Globus pallidus (tissue), 1 donor: ENCODE measurements at regions not wholly inside any gene's neighbourhood (a gene's known extent, or its start where the extent isn't known, plus 50 kb on each side); places are given as distances from the start of the nearest gene placed in this dataset.

Source experiments
- DNase-seq: peaks from one replicate; pipeline ENCODE4 v3.0.0-alpha.2; 2015; ENCODE audit warnings: low spot score

DNA sequence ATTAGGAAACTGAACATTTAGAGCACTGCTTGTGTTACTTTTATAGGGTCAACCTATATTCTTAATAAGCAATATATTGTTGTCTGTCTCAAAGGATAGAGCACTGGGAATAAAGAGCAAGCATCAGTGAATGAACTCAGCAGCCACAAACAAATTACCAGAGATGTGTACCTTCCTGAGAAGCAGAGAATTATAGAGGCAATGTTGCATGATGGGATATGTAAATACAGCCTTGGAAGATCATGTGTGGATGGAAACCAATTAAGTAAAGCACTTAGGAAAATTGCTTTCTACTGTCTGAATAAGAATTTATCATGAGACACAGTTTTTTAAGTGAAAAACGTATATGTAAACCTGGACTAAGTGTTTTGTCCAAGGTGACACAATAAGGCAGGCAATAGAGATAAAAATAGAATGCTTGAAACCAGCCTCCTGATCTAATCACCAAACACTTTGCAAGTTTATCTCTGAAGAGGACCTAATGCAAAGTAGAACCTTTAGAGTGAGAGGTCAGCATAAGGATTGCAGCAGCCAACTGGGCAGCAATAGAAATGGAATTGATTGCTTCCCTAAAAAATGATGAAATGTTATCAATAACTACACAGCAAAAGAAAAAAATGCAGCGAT is 848.0 kb downstream of the TUSC7 start:
- DNase-seq, result no peak

DNA sequence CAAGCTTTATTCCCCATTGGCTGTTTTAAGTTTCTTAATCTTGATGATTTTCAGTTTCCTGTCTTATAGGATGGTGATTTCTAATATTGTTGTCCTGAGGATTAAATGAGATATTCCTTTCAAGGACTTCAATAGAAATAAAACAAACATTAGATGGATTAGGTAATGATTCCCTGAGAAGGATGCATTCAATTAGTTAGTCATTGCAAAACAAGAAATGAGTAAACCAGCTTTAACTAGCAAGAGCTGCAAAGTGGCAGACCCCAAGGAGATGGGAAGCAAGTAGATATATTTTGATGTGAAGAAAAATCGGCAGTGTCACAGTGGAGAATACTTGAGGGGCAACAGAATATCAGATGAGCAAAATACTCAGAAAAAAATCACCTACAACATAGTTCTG is 849.1 kb downstream of the TUSC7 start:
- no peak for DNase-seq

DNA sequence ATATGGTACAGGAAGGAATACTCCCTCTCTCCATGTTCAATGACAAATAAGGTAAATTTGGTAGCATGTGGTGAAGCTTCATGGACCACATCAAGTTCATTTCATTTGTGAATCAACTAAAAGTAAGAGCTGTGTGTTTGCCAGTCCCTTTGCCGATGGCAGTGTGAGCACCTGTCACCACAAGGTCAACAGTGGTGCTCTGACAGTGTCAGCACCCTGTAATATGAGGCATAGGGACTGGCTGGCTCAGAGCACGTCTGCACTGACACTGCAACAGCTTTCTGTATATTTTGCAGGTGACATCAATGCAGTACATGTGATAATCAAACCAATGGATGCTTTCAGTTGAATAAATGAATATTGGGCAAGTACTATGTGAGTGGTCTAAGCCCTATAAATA is 852.4 kb downstream of the TUSC7 start:
- no peak for DNase-seq

DNA sequence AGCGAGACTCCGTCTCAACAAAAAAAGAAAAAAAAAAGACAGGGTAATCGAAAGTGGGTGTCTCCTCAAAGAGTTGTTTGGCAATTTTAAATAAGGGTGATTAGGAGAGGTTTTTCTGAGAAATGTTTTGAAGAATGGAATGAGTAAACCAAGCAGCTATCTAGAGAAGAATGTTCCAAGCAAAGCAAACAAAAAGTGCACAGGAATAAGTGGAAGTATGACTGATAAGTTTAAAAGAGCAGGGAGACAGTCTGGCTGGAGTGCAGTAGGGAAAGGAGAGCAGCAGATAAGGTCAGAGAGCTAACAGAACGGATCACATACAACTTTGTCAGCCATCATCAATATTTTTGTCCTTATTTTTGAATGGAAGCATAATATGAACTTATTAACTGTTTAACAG is 853.5 kb downstream of the TUSC7 start:
- DNase-seq, result no peak

DNA sequence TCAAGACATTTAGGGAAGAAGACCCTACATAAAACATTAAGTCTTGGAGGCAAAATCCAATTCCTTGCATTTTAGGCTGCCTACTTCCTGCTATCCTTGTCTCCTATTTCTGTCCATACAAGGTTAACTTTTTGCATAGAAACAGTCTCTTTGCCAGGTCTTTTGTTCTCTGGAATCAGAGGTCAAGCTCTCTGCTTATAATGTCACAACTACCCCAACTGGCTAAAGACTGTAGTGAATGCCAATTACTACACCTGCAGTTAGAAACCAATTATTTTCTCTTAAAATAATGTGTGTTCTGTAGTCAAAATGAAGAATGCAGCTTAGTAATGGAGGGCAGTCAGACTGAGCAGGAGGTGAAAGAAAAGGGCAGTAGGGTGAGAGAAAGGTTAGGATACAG is 856.2 kb downstream of the TUSC7 start:
- DNase-seq, result no peak

DNA sequence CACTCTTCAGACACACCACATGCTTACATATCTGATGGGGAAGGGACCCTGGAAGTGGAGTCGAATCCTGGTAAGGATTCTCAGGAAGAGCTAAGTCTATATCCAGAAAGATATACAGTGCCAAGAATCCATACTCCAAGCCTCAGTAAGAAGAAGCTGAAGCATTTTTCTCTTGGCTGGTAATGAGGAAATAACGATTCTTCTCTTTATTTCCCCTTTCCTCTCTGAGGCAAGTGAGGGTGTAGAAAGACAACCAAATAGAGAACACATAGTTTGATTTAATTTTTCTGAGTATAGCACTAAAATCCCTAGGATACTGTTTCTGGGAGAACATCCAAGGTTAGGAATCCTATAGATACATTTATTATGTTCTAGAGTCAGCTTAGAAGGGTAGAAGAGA is 857.3 kb downstream of the TUSC7 start:
- no peak for DNase-seq

DNA sequence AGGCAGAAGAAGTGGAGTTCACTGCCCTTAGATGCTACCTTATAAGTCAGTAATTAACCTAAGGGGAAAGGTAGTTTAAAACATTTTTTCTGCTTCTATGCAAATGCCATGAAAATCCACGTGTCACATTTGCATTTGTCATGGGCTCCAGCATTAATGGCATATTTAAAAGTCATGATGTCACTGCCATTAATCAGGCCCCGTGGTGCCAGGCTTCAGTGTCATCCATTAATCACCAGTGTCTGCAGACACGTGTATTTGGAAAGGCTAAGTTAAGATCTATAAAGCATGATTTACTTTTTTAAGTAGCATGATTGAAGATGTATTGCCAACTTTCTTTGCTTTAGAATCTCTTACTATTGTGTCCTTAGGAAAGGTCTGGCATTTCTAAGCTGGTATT is 857.8 kb downstream of the TUSC7 start:
- DNase-seq, result no peak

DNA sequence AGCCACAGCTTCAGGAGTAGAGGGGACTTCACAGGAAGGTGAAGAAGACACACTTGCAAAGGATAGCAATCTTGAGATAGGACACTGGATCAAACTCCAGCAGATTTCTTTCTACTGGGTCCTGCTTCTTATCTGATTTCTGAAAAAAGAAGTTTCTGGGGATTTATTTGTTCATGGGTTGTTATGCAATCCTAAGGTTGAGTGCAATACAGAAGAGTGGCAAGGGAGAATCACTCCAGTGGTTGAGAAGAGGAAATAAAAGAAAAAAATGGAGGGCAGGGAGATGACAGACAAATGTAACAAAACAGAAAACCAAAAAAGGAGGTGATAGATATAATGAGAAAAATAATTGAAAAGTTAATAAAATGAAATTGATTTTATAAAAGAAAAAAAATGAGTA is 858.3 kb downstream of the TUSC7 start:
- DNase-seq, result no peak

DNA sequence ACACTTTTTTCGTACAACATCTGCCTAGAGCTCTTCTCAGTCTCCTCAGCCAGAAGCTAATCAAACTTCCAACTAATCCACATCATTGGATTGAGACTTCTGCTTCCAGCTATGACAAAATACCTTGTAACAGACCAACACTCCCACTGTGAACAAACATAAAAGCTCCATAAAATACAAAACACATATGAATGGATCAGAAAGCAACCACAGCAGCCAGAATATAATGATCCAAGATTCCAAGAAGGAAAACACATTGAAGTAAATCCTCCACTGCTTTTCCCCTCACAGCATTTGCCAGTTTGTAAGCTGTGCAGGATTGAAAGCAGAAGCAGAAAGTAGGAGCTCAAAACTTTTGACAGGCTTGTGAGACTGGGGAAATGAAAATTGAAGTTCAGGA is 863.2 kb downstream of the TUSC7 start:
- no peak for DNase-seq

DNA sequence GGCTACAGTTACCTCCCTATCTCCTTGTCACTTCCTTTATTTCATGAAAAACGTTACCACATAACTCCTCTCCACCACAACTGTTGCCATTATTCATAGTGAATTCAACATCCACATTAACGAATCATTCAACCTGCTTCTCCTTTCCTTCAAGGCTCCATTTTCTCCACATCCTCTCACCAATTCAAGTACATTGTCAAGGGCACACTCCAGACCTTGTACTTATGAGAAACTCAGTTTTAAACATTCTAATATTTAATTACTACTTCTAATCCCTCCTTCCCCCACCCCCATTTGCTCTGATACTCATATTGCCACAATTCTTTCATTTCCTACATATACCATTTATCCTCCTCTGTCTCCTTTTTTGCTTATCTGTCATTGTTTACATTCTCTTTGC is 871.2 kb downstream of the TUSC7 start:
- DNase-seq, result no peak

DNA sequence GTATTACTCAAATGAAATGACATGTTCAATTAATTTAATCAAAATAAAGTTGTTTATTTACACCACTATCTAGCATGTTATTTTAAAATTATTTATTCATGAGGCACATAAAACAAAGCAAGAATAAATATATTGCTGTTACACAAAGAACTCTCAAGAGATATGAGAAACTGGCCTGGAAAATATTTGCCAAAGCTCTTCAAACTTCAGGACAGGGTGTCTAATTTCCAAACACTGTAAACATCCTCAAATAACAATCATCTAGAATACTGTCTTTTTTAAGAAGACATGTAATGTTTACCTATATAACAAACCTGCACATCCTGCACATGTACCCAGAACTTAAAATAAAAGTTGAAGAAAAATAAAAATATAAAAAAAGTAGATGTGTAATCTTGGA is 876.6 kb downstream of the TUSC7 start:
- DNase-seq, result no peak

DNA sequence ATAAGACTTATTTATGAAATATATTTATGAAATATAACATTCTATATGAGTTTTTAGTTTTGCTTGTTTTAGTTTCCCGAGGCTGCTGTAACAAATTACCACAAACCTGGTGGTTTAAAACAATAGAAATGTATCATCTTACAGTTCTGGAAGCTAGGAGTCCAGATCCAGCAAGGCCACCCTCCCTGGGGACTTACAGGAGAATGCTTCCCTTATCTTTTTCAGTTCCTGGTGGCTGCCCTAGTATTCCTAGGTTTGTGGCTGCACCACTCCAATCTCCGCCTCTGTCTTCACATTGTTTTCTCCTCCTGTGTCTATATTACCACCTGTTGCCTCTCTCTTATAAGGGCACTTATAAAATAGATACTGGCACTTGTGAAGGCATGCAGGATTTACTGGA is 877.8 kb downstream of the TUSC7 start:
- DNase-seq, result no peak

DNA sequence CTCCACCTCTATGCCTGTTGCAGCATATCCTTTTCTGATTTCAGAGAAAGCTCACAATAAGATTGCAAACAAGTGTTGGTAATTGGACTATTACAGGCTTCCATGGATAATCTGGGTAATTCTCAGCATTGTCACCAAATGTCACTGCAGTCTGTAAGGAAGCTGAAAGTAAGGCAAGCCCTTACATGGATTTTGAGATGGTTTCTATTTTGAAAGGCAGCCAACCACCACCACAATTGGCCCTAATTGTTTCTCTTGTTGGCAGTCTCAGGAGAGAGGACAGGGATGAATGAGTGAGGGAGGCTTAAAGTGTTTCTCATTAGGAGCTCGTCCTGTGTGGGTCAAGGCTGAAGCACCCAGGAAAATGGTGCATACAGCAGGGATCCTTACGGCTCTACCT is 879.9 kb downstream of the TUSC7 start:
- DNase-seq, result peak; percentile 51

DNA sequence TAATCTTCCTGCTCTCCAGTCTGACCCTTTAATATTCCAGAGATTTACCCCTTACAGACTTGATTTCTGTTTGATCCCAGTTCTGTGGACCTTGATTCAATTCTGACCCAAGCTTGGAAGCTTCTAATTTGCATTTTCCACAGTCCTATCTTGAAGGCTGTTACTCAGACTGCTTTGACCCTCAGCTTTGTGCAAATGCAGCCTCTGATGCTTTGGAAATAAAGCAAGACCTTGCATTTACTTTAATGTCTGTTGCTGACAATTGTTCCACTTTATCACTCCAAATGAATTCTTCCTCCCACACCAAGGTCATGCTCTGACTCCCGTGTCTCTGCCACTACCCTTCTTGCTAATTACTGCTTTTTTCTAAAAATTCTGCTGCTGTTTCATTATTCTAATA is 886.0 kb downstream of the TUSC7 start:
- DNase-seq, result no peak

DNA sequence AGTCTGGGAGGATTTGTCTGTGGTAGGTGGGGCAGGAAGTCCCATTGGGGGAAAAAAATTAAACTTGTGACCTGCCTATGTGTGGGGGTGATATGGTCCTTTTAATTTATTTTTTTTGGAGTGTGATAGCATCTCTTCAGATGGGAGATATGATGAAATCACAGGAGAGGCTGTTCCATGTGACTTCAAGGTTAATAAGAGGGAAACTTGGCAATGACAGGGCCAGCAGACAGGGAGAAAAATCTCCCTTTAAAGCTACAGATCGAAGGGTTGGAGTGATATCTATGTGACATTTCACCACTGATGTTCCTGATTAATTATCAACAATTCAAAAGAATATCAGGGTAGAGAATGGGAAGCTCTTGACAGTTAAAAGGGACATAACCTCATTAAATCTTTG is 886.9 kb downstream of the TUSC7 start:
- no peak for DNase-seq

DNA sequence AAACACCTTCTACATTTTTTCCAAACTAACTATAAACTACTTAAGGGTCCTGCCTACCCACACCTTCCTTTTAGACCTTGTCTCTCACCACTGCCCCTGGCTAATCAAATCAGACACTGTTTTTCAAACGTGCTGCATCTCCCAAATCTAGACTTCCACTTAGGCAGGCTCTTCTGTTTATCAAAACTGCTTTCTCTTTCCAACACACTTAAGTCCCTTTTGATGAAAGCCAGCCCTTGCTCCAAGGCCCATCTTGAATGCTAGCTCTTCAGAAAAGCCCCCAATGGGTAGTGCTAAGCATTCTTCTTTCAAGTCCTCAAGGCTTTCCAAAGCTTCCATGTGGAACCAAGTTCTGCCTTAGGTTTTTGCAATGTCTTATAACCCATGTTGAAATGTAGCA is 888.3 kb downstream of the TUSC7 start:
- no peak for DNase-seq

DNA sequence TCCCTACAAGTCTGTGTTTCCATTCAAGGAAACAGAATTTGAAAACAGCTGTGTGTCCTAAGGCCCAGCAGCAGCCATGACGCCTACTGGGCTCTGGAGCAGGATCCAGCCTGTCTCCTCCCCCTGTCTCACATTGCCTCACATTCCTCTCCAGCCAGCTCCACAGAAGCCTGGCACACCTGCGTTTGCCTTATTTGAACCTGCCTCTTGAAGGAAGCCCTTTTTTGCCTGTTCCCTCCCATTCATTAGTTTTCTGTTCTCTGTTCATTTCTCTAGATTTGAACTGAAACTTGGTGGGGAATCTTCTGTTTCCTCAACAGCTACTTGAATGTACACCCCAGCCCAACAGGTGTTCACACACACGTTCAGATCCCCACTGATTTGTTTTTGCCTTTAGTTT is 890.5 kb downstream of the TUSC7 start:
- DNase-seq, result no peak

DNA sequence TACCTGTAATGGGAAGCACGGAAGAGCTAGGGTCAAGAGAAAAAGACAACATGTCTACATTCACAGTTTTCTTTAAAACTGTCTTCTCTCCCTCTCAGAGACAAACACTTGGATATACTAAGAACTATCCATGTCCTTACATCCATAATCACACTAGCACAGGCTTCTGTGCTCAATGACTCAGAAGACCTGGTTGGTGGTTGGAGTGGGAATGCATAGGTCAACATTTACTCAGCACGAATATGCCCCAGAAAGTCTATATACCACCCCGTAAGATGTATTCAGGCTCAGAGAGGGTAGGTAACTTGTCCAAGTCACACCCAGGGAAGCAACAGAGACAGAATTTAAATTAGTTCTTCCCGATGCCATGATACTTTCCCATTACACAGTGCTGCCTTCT is 891.1 kb downstream of the TUSC7 start:
- DNase-seq, result no peak

DNA sequence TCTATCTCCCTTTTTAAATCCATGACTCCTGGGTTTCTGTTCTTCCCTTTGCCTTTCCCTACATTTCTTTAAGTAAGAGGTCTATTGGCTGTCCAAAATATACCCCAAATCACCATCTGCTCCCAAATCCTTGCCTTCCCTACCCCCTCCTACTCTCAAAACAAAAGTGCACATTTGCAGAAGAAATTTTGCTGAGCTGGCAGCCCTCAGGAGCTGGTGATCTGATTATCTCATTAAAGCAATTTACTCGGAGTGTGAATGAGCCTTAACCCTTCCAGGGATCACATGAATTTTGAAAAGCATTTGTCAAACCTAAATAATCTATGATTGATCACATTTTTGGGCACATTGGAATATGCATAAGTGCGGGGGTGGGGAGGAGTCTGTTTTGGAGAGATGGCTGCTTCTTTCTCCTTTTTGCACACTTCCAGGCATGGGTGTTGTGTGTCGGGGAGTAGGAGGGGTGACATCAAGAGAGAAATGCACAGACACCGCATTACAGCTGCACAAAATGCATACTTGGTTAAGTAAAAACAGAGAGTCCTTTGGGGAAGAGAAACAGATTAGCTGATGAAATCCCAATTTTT is 892.6 kb downstream of the TUSC7 start:
- DNase-seq, result no peak

DNA sequence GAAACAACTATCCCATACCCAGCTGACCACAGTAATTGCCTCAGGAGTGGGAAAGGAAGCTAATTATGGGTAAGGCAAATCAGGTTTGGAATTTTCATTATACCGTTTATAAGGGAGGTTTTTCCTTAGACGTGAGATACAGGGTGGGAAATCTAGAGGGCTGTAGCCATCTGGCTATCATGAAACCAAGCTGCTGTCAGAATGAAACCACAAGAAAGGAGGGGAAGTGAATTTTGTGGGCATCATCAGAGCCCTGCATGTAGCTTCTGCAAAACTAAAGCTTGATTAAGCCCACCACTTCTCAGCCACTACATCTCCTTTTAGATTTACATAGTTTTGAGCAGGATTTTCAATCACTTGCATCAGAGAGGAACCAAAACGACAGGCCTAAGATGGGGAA is 893.5 kb downstream of the TUSC7 start:
- DNase-seq, result peak; percentile 26

DNA sequence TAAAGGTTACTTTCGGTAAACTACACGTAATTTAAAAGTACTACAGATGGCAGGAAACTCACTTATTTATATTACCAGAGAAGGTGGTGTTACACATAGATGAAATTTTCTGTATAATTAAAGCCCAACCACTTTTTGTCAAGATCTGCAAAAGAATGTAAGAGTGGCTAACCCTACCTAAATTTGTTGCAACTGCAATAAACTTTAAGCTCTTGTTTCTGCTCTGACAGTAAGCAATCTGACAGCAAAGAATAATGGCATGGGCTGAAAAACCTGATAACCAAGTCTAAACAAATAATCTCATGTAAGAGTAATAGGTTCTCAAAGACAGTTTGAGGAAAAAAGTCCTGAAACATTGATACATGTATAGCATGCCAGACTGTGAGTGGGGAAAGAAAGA is 897.3 kb downstream of the TUSC7 start:
- DNase-seq, result no peak

DNA sequence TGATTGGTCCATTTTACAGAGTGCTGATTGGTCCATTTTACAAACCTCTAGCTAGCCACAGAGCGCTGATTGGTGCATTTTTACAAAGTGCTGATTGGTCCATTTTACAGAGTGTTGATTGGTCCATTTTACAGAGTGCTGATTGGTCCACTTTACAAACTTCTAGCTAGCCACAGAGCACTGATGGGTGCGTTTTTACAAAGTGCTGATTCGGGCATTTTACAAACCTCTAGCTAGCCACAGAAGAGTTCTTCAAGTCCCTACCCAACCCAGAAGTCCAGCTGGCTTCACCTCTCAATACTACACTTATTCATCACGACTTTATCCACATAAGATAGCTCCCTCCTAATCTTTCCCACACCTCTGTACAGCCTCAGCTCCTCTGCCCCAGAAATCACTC is 899.8 kb downstream of the TUSC7 start:
- DNase-seq, result no peak

DNA sequence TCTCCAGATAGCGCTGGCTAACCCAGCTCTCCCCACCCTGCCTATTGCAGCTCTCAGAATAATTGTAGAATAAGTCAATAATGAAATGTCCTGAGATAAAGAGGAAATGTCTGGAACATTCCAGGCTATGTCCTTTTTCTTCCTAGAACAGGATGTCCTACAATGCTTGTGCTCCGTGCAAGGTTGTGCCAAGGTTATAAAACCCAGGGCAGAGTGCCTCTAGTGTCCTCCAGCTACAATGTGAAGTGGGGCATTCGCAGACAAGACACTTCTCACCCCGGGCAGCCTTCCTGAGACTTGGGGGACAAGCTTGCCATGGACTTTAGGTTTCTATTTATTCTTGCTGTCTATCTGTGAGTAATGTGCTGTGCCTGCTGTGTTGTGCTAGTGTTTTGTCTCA is 900.6 kb downstream of the TUSC7 start:
- DNase-seq, result no peak

DNA sequence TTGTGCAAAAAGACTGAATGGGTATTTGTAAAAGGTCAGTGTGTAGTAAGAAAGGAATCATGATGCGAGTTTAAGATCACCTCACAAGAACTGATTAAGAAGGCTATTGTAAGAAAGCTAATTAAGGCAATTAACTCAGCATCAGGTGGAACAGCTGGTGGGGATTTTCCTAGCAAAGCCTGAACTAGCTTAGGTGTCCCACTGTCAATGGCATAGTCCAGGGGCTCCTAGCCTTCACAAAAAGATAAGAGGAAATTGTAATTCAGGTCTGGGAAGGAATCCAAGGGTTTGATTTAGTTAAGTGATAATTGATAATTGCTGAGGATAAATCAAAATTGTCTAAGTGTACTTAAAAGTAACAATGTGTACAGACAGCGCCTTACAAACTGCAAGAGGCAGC is 901.6 kb downstream of the TUSC7 start:
- no peak for DNase-seq

DNA sequence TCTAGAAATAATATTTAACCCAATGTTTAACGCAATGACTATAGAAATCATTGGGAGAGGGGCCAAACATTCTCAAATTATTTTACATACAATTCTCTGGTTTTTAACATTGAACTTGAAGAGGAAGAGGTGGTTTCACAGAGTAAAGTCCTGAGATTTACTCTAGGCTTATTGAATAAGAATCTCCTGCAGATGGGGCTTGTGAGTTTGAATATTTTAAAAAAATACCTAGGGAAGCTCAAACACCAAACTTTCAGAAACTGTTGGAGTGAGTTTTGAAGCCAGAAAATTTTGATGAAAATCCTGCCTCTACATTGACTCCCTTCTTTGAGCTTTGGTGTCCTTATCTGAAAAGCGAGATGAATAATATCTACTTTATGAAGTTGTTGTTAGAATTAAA is 906.6 kb downstream of the TUSC7 start:
- no peak for DNase-seq
